Astrocyte of the spinal cord (primary cell): ENCODE measurements at regions not wholly inside any gene's neighbourhood (a gene's known extent, or its start where the extent isn't known, plus 50 kb on each side); places are given as distances from the start of the nearest gene placed in this dataset.

Experiments used
- DNase-seq: peaks from one replicate; pipeline ENCODE4 v3.0.0; 2011; ENCODE audit warnings: low read depth, low spot score
- H3K4me3 ChIP-seq: 2 replicates; pipeline ENCODE4 v1.5.1; 2011; ENCODE audit warnings: low read depth, mild to moderate bottlenecking, low read length, moderate library complexity
- in situ Hi-C: cut with HindIII; loops from 2 replicates; pipeline ENCODE4 v1.10.0; 2017; ENCODE audit warnings: low sequenced_read_pairs
- TF ChIP-seq, protein P1 (sequence below): IDR thresholded peaks from 2 replicates; pipeline ENCODE4 v1.5.1; 2012; ENCODE audit warnings: low read depth, mild to moderate bottlenecking, low read length, inconsistent platforms

DNA sequence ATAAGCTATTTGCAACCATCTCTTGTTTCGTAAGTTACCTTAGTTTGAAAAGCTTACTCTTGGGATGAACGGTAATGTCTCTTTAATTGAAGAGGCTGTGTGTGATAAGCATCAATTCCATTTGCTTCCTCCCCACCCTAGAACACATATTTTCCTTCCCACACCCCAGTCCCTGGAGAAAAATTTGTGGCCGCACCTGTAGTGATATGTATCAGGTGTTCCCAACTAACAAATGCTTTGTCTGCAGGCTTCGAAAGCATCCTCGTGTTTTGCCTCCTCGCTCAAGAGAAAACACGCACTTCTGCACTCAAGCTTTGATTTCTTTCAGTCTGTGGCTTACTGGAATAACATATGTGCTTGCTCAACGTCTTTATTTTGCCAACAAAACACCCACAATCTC is 143.8 kb upstream of the OTUD4 start:
- DNase-seq: no peak
- TF ChIP-seq, protein P1, sequence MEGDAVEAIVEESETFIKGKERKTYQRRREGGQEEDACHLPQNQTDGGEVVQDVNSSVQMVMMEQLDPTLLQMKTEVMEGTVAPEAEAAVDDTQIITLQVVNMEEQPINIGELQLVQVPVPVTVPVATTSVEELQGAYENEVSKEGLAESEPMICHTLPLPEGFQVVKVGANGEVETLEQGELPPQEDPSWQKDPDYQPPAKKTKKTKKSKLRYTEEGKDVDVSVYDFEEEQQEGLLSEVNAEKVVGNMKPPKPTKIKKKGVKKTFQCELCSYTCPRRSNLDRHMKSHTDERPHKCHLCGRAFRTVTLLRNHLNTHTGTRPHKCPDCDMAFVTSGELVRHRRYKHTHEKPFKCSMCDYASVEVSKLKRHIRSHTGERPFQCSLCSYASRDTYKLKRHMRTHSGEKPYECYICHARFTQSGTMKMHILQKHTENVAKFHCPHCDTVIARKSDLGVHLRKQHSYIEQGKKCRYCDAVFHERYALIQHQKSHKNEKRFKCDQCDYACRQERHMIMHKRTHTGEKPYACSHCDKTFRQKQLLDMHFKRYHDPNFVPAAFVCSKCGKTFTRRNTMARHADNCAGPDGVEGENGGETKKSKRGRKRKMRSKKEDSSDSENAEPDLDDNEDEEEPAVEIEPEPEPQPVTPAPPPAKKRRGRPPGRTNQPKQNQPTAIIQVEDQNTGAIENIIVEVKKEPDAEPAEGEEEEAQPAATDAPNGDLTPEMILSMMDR: no peak
- in situ Hi-C loops: no loop called here
- no peak overlapping the region for H3K4me3 ChIP-seq

DNA sequence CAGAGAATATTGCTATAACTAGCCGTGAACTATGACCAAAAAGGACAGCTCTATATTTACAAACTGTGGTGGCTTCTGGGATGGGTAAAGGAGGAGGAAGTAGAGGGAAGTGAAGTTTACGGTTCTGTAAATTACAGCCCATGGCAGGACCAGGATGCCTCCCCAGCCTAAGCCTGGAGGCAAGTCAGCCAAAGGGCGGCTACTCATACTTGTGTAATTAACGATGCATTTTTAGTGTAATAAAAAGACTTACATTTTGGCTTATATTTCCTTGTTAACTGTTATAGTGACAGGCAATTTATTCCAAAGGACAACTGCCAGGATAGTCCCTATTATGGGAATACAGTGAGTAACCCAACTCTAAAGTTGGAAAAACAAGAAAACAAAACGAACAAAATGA is 139.9 kb upstream of the OTUD4 start:
- in situ Hi-C loops: no loop called here
- no peak for DNase-seq
- no peak overlapping the region for H3K4me3 ChIP-seq
- TF ChIP-seq, protein P1: no peak

DNA sequence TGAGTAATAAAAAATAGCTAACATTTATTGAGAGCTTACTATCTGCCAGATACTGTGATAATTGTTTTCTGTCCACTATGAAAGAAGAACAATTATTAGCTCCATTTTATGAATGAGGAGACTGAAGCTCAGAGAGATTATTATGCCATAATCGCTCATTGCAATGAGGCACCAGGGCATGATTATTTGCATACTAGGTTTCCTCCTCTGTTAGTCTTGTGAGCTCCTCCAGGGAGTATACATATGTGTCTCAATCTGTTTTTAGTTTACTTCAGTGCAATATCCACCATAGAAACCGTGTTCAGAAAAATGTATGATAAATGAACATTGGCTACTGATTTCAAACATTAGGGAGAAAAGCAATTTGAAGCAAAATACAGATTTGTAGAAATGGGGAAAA is 139.4 kb upstream of the OTUD4 start:
- H3K4me3 ChIP-seq: no peak overlapping the region
- in situ Hi-C loops: no loop called here

DNA sequence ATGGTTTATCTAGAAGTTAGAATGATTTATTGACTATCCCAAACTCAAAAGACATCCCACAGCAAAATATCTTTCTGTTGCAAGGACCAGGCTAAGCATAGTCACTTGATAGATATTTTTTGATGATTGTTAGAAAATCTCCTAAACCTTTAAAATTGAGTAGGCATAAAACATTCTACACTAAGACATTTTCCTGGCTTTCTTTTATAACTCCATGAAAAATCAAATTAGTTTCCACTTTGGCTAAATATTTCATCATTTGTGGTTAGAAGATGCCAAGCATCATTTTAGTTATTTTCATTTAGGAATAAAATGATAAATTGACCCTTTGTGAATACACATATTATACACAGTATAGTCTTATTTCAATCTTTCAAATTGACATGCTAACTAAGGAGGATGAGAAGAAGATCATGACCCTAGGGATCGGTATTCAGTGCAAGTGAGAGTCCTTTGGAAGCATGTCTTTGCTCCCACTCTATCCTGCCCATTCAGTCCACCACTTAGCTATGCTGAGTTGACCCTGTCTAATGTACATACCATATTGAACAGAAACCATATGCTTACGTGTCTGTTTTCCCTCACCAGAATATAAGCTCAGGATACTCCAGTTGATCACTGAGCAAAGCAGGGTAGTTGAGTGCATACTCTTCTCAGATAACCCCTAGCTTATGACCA is 136.6 kb upstream of the OTUD4 start:
- in situ Hi-C loops: no loop called here
- no peak overlapping the region for H3K4me3 ChIP-seq
- no peak for DNase-seq
- TF ChIP-seq, protein P1: no peak

More for the DNA sequence above, 139.4 kb upstream of the OTUD4 start:
- TF ChIP-seq, protein P1: no peak
- no peak for DNase-seq

DNA sequence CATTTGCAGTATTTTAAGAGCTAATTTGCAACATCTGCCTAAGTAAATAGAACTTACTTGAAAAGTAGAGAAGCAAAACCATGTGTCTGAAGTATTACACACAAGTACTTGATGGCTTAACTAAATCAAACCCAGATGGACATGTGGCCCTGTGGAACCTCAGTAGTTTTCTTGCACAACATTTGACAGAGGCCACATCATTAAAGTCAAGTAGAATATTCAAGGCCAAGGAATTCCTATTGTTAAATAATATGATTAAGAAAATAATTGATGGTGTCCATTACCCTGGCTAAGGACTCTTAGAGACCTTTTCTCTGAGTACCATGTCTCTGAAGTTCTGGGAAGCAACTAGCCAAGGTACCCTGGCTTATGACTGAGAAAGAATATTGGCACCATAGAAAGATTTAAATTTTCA is 135.4 kb upstream of the OTUD4 start:
- no peak for DNase-seq
- TF ChIP-seq, protein P1: no peak
- H3K4me3 ChIP-seq: no peak overlapping the region
- in situ Hi-C loops: no loop called here

DNA sequence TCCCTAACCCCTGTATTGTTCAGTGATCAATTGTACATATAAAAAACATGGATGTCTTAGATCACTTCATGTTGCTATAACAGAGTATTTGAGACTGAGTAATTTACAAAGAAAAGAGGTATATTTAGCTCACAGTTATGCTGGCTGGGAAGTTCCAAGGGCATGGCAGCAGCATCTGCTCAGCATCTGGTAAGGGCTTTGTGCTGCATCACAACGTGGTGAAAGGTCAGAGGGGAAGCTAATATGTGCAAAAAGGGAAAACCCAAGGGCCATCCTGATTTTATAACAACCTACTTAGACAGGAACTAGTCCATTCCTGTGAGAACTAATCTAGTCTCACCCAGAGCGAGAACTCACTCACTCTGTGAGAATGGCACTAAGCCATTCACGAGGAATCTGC is 128.2 kb upstream of the OTUD4 start:
- H3K4me3 ChIP-seq: no peak overlapping the region
- no peak for DNase-seq
- in situ Hi-C loops: no loop called here
- TF ChIP-seq, protein P1: no peak
